DMS79 treated with DMSO at 0.1 percent for 48 hours (cell line): ENCODE measurements at regions not wholly inside any gene's neighbourhood (a gene's known extent, or its start where the extent isn't known, plus 50 kb on each side); places are given as distances from the start of the nearest gene placed in this dataset.

ENCODE experiments used
- DNase-seq: peaks from one replicate; lab custom pipeline; 2025; lab: John Stamatoyannopoulos, UW

- DNase-seq: no peak
Observed at GRCh38 chr20:50406610-50407136, 103.5 kb upstream of the PTPN1 start.

GRCh38 chr20:50408526-50409364 is 101.4 kb upstream of the PTPN1 start:
- DNase-seq: no peak

GRCh38 chr20:50409495-50409894 is 100.7 kb upstream of the PTPN1 start:
- no peak for DNase-seq

- DNase-seq: no peak
Observed at GRCh38 chr20:50410343-50410742, 99.8 kb upstream of the PTPN1 start.

- no peak for DNase-seq
Observed at GRCh38 chr20:50412069-50412468, 98.1 kb upstream of the PTPN1 start.

- no peak for DNase-seq
Observed at GRCh38 chr20:50412499-50412898, 97.7 kb upstream of the PTPN1 start.

GRCh38 chr20:50413088-50413500 is 97.1 kb upstream of the PTPN1 start:
- DNase-seq: no peak

GRCh38 chr20:50415021-50415515 is 95.1 kb upstream of the PTPN1 start:
- peak; percentile 13 for DNase-seq

- no peak for DNase-seq
Observed at GRCh38 chr20:50415516-50416268, 94.5 kb upstream of the PTPN1 start.

- no peak for DNase-seq
Observed at GRCh38 chr20:50416269-50417022, 93.7 kb upstream of the PTPN1 start.

- no peak for DNase-seq
Observed at GRCh38 chr20:50417023-50417329, 93.2 kb upstream of the PTPN1 start.

GRCh38 chr20:50417484-50418235 is 92.5 kb upstream of the PTPN1 start:
- no peak for DNase-seq

GRCh38 chr20:50418890-50419642 is 91.1 kb upstream of the PTPN1 start:
- no peak for DNase-seq

GRCh38 chr20:50420380-50420779 is 89.8 kb upstream of the PTPN1 start:
- no peak for DNase-seq

- no peak for DNase-seq
Observed at GRCh38 chr20:50421356-50422340, 88.5 kb upstream of the PTPN1 start.

GRCh38 chr20:50423758-50424157 is 86.4 kb upstream of the PTPN1 start:
- no peak for DNase-seq

GRCh38 chr20:50425076-50425475 is 85.1 kb upstream of the PTPN1 start:
- DNase-seq: no peak

GRCh38 chr20:50426866-50427718 is 83.1 kb upstream of the PTPN1 start:
- DNase-seq: no peak

GRCh38 chr20:50427719-50428083 is 82.5 kb upstream of the PTPN1 start:
- no peak for DNase-seq
